PFSK-1 (cell line): ENCODE measurements at regions not wholly inside any gene's neighbourhood (a gene's known extent, or its start where the extent isn't known, plus 50 kb on each side); places are given as distances from the start of the nearest gene placed in this dataset.

Experiments used
- POLR2AphosphoS5 ChIP-seq: IDR thresholded peaks from 2 replicates; pipeline ENCODE4 v1.6.1; 2012; ENCODE audit warnings: low read depth, mild to moderate bottlenecking, control low read depth, low read length, moderate library complexity
- SIN3A ChIP-seq: IDR thresholded peaks from 2 replicates; pipeline ENCODE4 v1.6.1; 2012; ENCODE audit warnings: mild to moderate bottlenecking, low read length, moderate library complexity, borderline replicate concordance; ENCODE audit not compliant: insufficient read depth
- TAF1 ChIP-seq: IDR thresholded peaks from 2 replicates; pipeline ENCODE4 v1.6.1; 2012; ENCODE audit warnings: low read length, control low read depth, borderline replicate concordance; ENCODE audit not compliant: insufficient read depth
- TF ChIP-seq, protein P1 (sequence below), 2 experiments: IDR thresholded peaks; 2 replicates each; pipeline versions ENCODE4 v1.6.1 to v1.8.0; 2011 to 2012; ENCODE audit warnings: low read depth in 2 of 2, low read length in 2 of 2, control low read depth in 1 of 2, inconsistent platforms in 1 of 2, mild to moderate bottlenecking in 1 of 2, moderate library complexity in 1 of 2; ENCODE audit not compliant: insufficient read depth in 1 of 2

DNA sequence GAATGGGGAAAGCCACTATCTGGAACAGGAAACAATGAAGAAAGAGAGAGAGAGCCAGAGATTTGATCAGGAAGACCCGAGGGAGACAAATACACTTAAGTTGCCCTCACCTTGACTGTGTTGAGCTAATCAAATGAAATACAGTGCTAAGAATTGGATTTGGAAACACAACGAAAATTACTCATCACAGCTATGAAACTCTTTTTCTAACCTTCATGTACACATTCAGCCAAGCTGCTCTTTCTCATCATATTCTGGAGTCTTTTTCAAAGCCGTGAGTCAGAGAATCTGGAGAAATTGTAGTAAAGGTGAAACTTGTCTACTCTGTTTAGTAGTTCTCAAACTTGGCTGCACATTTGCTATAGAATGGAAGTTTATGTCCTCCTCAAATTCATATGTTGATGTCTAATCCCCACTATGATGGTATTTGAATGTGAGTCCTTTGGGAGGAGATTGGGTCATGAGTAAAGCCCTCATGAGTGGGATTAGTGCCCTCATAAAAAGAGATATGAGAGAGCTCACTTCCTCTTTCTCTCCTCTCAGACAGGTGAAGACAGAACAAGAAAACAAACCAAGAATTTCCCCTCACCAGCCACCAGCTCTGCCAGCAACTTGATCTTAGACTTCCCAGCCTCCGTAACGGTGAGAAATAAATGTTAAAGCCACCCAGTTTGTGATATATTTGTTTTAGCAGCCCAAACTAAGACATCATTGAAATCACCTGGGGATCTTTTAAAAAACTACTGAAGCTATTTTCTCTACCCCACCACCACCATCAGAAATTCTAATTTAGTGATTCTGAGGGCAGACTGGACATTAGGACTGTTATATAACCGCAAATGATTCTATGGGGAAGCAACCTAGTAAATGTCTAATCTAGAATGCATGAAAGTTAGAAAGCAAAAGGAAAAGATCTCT, 143.6 kb upstream of the GRM7 start:
- TF ChIP-seq SIN3A (no peak), TAF1 (no peak), POLR2AphosphoS5 (no peak)
- TF ChIP-seq, protein P1, sequence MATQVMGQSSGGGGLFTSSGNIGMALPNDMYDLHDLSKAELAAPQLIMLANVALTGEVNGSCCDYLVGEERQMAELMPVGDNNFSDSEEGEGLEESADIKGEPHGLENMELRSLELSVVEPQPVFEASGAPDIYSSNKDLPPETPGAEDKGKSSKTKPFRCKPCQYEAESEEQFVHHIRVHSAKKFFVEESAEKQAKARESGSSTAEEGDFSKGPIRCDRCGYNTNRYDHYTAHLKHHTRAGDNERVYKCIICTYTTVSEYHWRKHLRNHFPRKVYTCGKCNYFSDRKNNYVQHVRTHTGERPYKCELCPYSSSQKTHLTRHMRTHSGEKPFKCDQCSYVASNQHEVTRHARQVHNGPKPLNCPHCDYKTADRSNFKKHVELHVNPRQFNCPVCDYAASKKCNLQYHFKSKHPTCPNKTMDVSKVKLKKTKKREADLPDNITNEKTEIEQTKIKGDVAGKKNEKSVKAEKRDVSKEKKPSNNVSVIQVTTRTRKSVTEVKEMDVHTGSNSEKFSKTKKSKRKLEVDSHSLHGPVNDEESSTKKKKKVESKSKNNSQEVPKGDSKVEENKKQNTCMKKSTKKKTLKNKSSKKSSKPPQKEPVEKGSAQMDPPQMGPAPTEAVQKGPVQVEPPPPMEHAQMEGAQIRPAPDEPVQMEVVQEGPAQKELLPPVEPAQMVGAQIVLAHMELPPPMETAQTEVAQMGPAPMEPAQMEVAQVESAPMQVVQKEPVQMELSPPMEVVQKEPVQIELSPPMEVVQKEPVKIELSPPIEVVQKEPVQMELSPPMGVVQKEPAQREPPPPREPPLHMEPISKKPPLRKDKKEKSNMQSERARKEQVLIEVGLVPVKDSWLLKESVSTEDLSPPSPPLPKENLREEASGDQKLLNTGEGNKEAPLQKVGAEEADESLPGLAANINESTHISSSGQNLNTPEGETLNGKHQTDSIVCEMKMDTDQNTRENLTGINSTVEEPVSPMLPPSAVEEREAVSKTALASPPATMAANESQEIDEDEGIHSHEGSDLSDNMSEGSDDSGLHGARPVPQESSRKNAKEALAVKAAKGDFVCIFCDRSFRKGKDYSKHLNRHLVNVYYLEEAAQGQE (IDR thresholded peaks at IDR 0.05; ENCODE audit: insufficient read depth in 1 of 2, low read depth in 2 of 2, low read length in 2 of 2), result no peak
